HG02588 (cell line): ENCODE measurements at regions not wholly inside any gene's neighbourhood (a gene's known extent, or its start where the extent isn't known, plus 50 kb on each side); places are given as distances from the start of the nearest gene placed in this dataset.
A peak's percentile ranks its signal among the peaks of the same experiment; 100 is the strongest.
"Not testable (repeated sequence)": the region's sequence is repeated elsewhere in the genome, so short reads cannot be mapped to it uniquely, and the experiment has no call there.

Source experiments
- ATAC-seq: cut with Tn5 transposase; IDR thresholded peaks from one replicate; pipeline ENCODE4 v1.9.1; 2021; ENCODE audit warnings: mild to moderate bottlenecking, moderate library complexity; ENCODE audit not compliant: unreplicated experiment

DNA sequence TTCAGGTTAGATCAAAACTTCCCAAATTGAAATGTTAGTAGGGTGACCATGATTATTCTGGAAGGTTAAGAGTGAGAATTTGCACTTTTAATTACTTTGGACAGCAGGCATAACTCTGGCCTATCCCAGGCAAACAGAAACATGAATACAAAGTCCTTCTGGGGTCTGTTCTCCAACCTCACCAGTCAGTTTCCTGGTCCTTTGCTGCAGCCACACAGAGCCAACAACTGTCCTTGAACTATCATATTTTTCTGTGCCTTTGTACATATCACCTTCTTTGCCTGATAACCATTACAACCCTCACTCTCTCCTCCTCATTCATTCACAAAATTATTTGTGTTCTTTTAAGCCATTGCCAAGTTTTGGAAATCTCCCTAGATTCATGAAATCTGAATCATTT is 126.0 kb upstream of the GBE1 start:
- no peak for ATAC-seq

DNA sequence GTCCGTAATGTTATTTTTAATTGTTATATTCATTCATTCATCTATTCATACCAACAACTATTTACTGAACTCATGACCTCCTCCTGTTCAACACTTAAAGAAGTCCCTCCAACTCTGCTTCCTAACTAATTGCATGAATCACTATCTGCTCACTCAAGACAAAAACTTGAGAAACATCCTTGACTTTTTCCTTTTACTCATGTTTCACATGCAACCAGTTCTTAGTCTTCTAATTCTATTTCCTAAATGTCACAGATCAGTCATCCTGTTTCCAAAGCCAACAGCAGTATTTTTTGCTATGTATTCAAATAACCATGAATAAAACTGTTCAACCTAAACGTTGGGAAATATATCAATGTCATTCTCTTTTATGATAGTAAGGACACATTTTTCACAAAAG is 124.6 kb upstream of the GBE1 start:
- no peak for ATAC-seq

DNA sequence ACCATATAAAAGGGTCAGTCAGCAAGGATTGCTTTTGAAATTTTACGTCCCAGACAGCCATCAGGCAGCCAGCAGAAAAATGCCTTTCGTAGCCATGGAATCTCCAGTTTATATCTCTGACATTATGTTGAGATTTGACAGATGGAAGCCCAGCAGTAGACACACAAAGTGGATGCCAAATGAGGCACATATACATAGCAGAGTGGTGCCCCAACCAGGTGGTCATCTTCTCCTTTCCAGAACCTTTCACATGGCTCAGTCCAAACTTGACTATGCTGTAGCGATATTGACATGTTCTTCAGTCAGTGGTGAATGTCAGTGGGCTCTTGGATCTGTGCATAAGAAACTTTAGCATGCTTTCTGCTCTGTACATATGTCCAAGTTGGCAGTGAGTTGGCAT is 123.3 kb upstream of the GBE1 start:
- no peak for ATAC-seq

DNA sequence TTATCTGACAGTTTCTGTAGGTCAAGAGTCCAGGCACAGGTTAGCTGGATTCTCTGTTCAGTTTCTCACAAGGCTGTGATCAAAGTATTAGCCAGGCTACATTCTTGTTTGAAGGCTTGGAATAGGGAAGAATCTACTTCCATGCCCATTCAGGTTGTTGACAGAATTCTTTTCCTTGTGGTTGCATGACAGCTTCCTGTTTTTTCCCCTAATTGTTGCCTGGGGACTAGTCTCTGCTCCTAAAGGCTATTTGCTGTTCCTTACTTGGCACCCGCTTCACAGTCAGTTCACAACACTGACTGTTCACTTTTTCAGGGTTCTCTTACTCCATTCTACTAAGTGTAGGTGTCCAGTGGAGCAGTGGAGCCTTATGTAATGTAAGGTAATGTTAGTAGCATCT is 115.4 kb upstream of the GBE1 start:
- no peak for ATAC-seq

DNA sequence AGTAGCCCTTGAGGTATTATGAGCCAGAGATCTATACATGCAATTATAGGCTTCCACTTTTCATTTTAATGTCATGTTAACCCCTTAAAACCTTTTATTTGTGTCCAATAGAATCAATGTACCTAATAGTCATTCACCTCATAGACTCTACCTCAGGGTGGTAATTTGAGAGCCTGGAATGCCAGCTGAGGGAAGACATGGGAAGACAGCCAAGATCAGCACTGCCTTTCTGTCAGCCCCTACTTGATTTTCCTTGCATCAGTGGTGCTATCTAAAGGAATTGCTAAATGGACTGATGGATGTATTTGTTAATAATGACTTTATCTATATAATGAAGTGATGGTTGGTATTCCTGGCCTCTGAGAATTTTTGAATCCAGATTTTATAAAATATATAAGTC is 113.3 kb upstream of the GBE1 start:
- no peak for ATAC-seq

DNA sequence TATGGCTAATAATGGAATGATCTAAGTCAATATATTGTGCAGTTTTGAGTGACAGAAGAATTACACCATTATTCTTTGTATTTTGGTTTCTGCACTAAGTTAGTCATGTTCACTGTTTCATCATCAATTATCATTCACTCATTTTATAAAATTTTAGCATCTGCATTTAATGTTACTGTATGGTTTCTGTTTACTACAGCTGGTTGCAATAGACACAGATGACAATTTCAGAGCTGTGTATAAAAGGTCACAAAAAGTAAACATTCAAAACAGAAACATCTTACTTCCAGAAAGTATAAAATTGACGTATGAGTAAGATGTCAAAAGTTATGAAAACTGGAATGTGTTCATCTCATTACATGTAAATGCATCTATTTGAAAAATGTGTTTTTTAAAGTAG is 111.1 kb upstream of the GBE1 start:
- ATAC-seq: no peak

DNA sequence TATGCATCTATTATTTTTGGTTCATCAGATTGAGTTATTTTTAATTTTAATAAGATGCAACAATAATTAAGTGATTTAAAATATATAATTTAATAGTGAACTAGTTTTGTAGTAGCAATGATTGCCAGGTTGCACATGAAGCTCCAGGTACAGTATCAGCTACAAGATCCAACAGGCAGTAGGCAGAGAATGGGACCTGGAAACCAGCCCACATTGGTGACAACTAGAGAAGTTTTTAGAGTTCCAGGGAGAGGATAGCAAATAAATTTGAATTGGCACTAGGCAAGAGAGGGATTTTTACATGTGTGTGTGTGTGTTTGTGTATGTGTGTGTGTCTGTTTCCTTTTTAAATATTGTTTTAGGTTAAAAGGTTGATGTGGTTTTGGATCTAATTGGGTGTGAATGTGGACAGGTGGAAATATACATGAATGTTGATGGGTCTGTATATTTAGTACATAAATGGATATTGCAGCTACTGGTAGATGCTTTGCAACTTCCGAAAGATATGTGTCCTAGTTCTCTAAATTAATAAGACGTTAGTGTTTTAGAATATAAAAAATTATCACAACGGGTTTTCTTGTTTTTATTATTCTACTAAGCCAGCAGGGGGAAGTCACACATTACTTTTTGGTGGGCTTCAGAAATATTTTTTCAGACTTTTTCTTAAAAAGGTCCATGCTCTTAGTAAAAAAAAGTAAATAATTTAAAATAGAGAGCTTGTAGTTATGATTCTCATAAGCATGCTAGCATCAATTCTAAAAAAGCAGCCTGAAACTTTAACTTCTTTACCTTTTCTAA is 110.1 kb upstream of the GBE1 start:
- ATAC-seq: no peak

DNA sequence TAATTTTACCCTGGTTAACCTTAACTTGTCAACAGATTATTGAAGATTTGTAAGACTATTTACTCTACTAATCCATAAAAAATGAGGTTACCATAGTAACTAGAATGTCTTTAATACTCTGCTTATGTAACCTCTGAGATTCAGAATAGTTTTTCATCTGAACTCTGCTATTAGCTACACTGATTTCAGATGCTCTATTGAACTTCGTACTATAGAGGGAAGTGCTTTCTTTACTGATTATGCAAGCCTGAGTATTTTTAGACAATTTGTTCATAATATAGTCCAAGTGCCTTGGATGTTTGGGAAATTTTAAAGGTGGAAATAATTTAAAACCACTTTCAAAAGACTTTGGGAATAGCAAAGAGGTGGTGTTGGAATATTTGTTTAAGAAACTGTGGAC is 107.9 kb upstream of the GBE1 start:
- ATAC-seq: no peak

DNA sequence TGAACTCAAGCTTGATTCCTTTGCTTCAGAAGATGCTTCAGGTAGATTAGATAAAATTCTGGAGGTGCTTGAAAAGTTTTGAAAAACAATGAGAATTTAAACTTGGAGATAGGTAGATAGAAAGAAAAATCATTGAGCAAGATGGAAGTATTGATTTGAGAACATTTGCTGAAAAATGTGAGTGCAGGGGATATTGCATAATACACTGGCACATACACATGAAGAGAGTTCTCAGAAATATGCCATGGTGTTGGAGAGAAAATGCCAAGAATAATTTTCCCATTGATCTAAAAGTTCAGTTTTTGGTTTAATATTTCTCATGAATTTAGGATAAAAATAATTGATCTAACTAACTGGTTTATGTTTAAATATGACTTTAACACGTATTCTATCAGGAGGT is 107.2 kb upstream of the GBE1 start:
- ATAC-seq: no peak

DNA sequence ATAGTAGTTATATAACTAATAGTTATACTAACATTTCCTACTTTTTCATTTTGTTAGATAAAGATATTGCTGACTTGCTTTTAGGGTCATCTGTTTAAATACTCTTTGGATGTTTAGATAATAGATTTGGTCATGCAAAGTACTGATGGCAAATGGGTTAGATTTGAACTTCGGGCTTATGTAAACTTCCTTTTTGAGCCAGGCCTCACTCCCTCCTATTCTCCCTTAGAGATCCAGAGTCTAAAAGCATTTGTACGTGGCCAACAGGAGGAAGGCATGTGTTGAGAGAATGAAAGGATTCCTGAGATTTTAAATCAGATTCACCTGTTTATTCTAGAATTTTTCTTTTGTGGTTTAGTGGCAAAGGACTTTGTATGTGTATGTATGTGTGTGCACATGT is 106.4 kb upstream of the GBE1 start:
- ATAC-seq: no peak

DNA sequence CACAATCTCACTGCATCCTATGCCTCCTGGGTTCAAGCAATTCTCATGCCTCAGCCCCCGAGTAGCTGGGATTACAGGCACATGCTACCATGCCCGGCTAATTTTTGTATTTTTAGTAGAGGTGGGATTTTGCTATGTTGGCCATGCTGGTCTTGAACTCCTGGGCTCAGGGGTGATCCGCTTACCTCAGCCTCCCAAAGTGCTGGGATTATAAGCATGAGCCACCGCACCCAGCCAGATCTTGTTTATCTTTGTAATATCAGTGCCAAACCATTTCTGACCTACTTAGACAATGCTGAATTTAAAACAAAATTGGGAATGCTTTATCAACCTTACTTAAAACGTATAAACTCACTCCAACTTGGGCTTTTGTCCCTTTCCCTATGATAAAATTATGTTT is 103.7 kb upstream of the GBE1 start:
- ATAC-seq: not testable (repeated sequence)

DNA sequence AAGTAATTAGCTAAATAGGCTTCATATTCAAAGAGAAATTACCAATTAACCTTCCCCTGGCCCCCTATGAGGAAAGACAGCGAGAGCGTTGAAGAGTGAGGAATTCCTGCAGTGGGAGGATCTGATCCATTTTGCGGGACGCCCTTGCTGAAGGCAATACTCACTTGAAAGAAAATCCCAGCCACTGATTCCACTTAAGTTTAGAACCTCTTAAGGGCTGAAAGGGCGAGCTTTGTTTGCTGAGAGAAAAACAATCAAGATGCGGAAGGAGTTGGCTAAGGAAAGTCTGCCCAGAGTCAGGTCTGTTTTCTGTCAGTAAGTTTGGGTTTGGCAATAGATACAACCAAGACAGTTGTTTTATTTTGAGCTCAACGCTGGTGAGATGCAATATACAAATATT is 102.8 kb upstream of the GBE1 start:
- ATAC-seq: no peak

DNA sequence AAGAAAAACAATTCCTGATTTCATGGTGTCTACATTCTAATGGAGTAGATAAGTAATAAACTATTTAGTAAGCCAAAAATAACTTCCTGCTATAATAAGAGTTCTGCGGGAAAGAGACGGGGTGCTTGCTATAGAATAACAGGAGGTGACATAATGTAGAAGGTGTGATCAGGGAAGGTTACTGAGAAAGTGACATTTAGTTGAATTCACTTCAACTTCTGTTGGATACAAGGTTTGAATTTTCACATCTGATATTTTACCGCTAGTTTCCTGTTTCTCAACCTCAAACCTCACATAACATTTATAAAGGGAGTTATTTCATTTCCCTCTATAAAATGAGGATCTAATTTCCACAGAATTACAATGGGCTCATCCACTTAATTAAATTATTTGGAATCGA is 102.3 kb upstream of the GBE1 start:
- no peak for ATAC-seq

DNA sequence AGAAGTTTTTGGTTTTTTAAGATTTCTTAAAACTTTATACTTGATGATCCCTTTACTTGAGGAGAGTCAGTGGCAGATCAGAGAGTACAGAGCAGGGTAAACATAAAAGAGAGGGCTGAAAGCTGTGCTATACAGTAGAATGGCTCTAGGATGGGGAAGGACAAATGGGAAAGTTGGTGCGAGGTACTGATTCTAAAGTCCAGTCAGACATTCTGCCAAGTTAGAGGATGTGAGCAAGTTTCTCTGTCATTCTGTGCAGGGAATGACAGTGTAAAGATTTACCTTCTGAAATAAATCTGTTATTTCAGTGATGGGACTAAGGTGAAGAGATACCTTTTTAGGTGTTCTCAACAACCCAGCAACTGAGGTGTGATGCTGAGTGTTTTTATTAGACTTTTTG is 100.1 kb upstream of the GBE1 start:
- no peak for ATAC-seq

DNA sequence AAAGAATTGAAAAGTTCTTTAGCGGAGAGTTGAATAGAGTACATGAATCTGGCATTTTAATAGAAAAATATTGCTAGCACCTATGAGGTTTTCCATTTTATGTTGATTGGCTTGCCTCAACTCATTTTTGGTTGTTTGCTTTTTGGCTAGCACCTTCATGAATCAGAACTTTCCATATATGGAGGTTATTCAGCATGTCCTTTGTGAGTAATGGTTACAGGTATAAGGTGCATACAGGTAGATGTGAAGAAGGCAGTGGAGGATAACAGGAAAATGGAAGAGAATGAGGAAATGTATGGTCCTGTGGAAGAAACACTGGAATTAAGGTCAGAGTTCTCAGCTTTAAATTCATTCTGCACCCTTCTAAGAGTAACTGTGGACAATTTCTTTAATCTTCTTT is 98.1 kb upstream of the GBE1 start:
- no peak for ATAC-seq

DNA sequence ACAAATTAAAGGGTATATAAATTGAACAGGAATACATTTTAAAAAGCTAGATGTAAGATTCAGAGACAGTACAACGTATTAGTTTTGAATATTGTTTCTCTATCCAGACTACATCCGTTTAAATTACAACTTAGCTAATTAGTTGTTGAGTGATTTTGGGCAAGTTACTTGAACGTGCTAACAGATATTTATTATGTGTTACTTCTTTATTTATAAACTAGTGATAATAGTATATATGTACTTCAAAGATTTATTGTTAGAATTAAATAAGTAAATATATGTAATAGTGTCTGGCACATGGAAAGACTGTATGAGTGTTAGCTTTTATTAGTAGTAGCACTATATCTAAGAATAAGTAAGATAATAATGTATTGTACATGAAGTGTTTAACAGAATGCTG is 92.0 kb upstream of the GBE1 start:
- no peak for ATAC-seq

DNA sequence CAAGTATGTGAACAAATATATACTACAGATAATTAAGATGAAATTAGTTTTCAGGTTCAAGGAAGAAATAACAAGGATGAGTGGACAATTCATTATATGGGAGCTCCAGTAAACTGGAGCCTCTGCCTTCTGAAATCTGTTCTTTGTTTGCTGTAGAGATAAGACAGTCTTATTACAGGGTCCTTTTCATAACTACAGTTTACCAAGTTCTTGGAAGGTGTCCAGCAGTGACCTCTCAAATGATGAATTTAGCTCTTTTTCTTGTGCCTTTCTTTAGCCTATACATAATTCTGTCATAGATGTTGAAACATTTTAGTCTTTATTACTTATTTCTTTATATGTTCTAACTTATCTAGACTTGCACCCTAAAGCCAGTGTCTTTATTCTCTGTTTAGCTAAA is 89.7 kb upstream of the GBE1 start:
- no peak for ATAC-seq

DNA sequence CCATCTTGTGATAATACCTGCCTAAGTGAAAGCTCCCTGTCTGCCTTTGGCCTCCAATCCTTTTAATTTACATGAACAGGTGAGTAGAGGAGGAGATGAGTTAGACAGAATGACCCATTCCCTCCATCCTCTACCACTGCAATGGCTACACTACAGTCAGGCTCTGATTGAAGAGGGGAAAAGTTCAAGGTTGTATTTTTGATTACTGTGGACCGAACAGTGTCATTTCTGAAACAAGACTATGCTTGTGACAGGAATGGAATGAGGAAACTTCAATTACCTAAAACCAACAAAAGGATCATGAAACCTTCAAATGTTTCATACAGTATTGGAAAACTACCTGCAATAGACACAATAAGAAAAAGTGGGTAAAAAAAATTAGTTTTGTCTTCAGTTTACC is 85.5 kb upstream of the GBE1 start:
- no peak for ATAC-seq

DNA sequence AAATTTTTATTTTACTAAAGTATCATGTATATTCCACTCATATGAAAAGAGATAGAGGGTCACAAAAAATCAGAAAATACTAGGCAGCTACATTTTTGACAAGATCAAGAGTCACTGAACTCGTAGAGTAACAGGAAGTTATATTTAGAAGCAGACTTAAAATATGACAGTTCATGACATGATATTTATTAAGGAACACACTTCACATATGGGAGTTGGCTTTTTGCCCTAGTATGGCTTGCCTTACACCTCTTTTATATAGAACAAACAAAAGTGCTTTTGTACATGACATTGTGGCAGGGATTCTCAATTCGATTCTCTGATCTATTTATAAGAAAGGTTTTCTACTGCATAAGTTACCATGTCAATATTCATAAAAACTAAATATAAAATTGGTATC is 80.1 kb upstream of the GBE1 start:
- no peak for ATAC-seq

DNA sequence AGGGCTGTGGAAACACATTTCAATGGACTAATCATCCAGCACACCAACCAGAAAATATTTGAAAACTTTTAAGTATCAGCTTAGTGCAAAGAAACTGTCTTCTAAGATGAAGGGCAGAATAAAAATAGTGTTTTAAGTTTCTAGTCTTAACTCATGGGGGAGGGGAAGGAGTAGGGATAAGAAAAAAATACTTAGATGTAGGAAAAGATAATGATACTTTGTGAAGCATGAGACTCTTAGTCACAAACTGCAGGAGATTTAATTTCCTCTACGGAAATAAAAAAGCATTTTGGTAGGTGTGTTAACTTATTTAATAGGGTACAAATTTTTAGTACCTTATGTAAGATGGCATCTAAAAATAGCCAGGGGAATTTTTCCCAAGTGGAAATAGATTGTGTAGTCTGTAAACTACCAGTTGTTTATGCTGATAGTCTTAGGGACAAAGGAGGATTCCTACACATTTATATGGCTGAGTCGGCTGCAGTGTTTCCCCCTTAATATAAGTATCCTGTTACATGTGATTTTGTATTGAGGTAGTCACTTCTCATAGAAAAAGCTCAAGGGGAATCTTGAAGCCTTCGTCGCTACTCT is 78.2 kb upstream of the GBE1 start:
- ATAC-seq: no peak

DNA sequence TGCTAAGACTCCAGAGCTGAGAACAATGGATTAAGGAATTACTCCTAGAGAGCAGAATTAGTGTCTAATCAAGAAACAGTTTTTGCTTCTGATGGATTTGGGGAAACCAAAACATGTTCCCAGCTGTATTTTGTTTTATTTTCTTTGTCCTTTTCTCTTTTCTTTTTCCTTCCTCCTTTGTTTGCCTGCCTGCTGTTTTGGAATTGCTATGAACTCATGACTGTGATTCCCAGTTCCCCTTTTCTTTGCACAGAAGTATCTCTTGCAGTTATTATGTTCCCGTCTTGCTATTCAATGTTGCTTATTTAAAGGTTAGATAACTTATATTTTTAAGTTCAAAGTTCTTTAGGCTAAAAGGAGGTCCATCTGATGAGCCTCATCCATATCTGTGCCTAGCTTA is 77.0 kb upstream of the GBE1 start:
- peak; percentile 61 for ATAC-seq

DNA sequence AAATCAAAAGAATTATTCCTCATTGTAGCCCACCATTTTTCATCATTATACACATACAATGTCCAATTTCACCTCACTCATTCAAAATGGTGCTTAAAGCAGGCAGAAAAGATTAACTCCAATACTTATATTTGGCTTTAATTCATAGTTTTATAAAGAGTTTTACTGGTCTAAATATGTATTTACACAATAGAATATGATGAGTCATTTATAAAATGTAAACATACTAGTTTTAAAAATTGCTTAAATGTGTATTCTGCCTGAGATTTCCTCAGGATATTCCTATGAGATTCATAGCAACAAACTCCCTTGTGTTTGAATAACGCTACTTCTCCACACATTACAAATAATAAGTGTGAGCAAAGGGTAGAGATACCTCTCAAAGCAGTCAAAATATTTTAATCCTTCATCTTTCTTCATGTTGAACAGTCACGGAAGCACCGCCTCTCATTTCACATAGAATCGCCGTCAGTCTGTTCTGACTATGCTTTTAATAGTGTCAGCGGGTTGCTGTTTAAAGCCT is 75.7 kb upstream of the GBE1 start:
- ATAC-seq: no peak

DNA sequence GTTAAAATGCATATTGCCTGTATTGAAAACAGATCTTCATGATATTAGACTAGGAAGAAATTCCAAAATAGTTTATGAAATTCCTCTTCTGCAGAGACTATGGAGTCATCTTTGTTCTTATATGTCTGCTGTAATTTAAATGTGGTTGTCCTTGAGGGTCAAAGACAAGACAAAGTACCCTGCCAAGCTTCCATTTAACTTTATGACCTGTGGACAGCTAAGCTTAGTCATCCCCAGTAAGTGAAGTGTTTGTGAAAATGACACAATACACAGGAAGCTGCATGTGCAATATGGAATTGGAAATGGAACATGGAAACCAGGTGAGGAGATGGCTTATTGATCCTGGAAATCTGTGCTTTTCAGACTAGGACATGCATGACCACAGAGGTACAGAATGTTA is 68.5 kb upstream of the GBE1 start:
- no peak for ATAC-seq
